ENCODE measurements at regions not wholly inside any gene's neighbourhood (a gene's known extent, or its start where the extent isn't known, plus 50 kb on each side); places are given as distances from the start of the nearest gene placed in this dataset.

GRCh38 chr4:179027569-179027968 is 1585.3 kb upstream of the AGA start:
- no TSS peak for BruUV-seq (replicated peaks)
- no peak for FAIRE-seq
- H3K79me2 ChIP-seq (ENCODE audit: control insufficient read depth, insufficient read depth, low read length): no peaks in the 10 kb centered on the region
- no peaks in the 10 kb centered on the region for H3K9me3 ChIP-seq (replicated peaks; ENCODE audit: control insufficient read depth, insufficient read depth, low read length)
- TF ChIP-seq EP300 (IDR thresholded peaks at IDR 0.05; ENCODE audit: borderline replicate concordance in 1 of 2, control insufficient read depth in 1 of 2, low read depth in 2 of 2, low read length in 2 of 2) (peak in 1 of 2 experiments; percentile 36; a peak in 1 of 4 replicates), HDGF (IDR thresholded peaks at IDR 0.05) (no peak), MYC (IDR thresholded peaks at IDR 0.05; ENCODE audit: insufficient read depth, insufficient read length, insufficient replicate concordance, low read length, severe bottlenecking) (no peak), ATF7 (IDR thresholded peaks at IDR 0.05; ENCODE audit: low read depth) (peak; percentile 63), MTA2 (IDR thresholded peaks at IDR 0.05; ENCODE audit: low read depth) (peak; percentile 46; the same call in 1 of the 2 replicates), IKZF1 (conservative IDR thresholded peaks at IDR 0.05) (peak; percentile 38; the same call in 1 of the 2 replicates), IRF4 (IDR thresholded peaks at IDR 0.05; ENCODE audit: low read depth, low read length) (peak; percentile 19; the same call in 1 of the 2 replicates), DPF2 (IDR thresholded peaks at IDR 0.05) (0 out of 2 replicates have a peak, but pooled peaks have one; percentile 20), NFXL1 (IDR thresholded peaks at IDR 0.05; ENCODE audit: borderline replicate concordance) (no peak), ZNF217 (IDR thresholded peaks at IDR 0.05) (peak; percentile 69; the same call in 1 of the 2 replicates), ZNF24 (IDR thresholded peaks at IDR 0.05) (peak; percentile 67; the same call in 1 of the 2 replicates), IKZF2 (IDR thresholded peaks at IDR 0.05) (peak; percentile 26 to 56; a peak in 1 of 4 replicates)
- ChIA-PET SMC1A (ENCODE audit: uncharacterized antibody, unreplicated experiment) (interaction anchor here (0.7 to 1.4 kb wide), 6 partner anchors 9 to 265 kb away, joined by 3 to 5 read pairs (median 3); no protein-coding TSS in a partner anchor), RAD21 (ENCODE audit: unreplicated experiment) (no interaction called here), CTCF (no interaction called here), POLR2A (no interaction called here)
- H3K27ac ChIP-seq (ENCODE audit: control insufficient read depth, insufficient read depth): no peak overlapping the region
- no peak overlapping the region for H3K4me2 ChIP-seq (ENCODE audit: control insufficient read depth, insufficient read depth)
- 31% methylated on average over 4 of the region's 4 CpGs for WGBS (ENCODE audit: insufficient coverage, insufficient replicate concordance, low lambda C conversion rate, missing lambda C conversion rate)
- H3K4me1 ChIP-seq (ENCODE audit: control insufficient read depth, insufficient read depth, low read length): no peaks in the 10 kb centered on the region
- H4K20me1 ChIP-seq (ENCODE audit: control insufficient read depth, insufficient read depth): no peaks in the 10 kb centered on the region
- H3K27me3 ChIP-seq (replicated peaks in 1 of 2; ENCODE audit: control insufficient read depth in 2 of 2, insufficient read depth in 2 of 2, low read length in 1 of 2): no peaks in the 10 kb centered on the region
- intact Hi-C loops (cut with micrococcal nuclease; ENCODE audit: unreplicated experiment): no loop called here
- H3K4me3 ChIP-seq: no peak overlapping the region
- no peak overlapping the region for H3K9ac ChIP-seq (ENCODE audit: control insufficient read depth, insufficient read depth, low read length)
- no peak for DNase-seq (ENCODE audit: low read depth, low spot score)
- no peak overlapping the region for H2AFZ ChIP-seq (ENCODE audit: control insufficient read depth, low read depth, low read length)
- peak; percentile 94 for ATAC-seq
- in situ Hi-C loops (cut with MboI): no loop called here
- no peaks in the 10 kb centered on the region for H3K36me3 ChIP-seq (ENCODE audit: control insufficient read depth in 2 of 2, insufficient read depth in 2 of 2, low read length in 1 of 2)

All from GM12878 (cell line).